T-helper 1 cell treated with Interleukin-12 subunit alpha and Interleukin-12 subunit beta and Interleukin-4 antibody, amounts not matched to agents 30 μg/mL and 1 μg/mL, for 36 hours (primary cell): ENCODE measurements at regions not wholly inside any gene's neighbourhood (a gene's known extent, or its start where the extent isn't known, plus 50 kb on each side); places are given as distances from the start of the nearest gene placed in this dataset.

Experiments used
- H3K27ac Mint-ChIP-seq: one replicate; pipeline ENCODE4 v1.8.0; 2021; ENCODE audit warnings: mild to moderate bottlenecking, mixed read lengths
- H3K27me3 Mint-ChIP-seq: one replicate; pipeline ENCODE4 v1.8.0; 2021; ENCODE audit warnings: low read depth, mixed read lengths
- H3K36me3 Mint-ChIP-seq: one replicate; pipeline ENCODE4 v1.8.0; 2021; ENCODE audit warnings: low read depth, mixed read lengths
- H3K4me1 Mint-ChIP-seq: one replicate; pipeline ENCODE4 v1.8.0; 2021; ENCODE audit warnings: low read depth, mixed read lengths
- H3K4me3 Mint-ChIP-seq: one replicate; pipeline ENCODE4 v1.8.0; 2021; ENCODE audit warnings: mild to moderate bottlenecking, moderate library complexity, mixed read lengths
- H3K9me3 Mint-ChIP-seq: one replicate; pipeline ENCODE4 v1.8.0; 2021; ENCODE audit warnings: mixed read lengths

DNA sequence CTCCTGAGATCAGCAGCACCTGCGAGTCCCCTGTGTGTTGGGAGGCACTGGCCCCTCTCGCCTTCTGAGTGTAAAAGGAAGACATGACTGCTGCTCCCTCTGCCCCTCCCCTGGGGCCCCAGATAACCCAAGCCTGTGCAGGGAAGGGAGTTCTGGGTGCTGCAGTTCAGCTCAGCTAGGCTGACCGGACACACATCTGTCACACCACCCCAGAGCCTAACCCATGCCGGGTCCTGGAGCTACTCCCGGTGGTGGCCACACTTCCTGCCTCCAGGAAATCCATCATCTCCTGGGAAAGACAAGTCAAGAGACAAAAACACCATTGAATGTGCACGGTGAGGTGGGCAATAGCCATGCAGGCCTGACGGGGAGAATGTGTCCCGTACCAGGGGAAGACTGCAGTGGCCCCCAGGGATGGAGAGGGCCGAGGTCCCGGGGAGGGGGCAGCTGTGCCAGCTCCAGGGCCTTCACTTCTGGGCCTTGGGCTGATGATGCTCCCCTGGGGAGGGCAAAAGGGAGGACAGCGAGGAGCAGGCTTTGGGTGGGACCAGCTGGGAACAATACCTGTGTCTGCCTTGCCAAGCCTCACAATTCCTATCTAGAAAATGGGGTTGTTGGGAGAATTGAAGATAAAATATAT, 210.6 kb downstream of the TFCP2L1 start:
- Mint-ChIP-seq H3K4me3 (no peak overlapping the region), H3K27me3 (peaks cover 22% of the 10 kb centered on the region), H3K4me1 (peaks cover 3% of the 10 kb centered on the region), H3K27ac (no peak overlapping the region), H3K36me3 (no peaks in the 10 kb centered on the region), H3K9me3 (no peaks in the 10 kb centered on the region)

- H3K27me3 Mint-ChIP-seq = peaks cover 22% of the 10 kb centered on the region
- no peak overlapping the region for H3K4me3 Mint-ChIP-seq
- peaks cover 3% of the 10 kb centered on the region for H3K4me1 Mint-ChIP-seq
- no peak overlapping the region for H3K27ac Mint-ChIP-seq
- no peaks in the 10 kb centered on the region for H3K9me3 Mint-ChIP-seq
- H3K36me3 Mint-ChIP-seq = no peaks in the 10 kb centered on the region
Observed at GRCh38 chr2:121075006-121075551, 209.9 kb downstream of the TFCP2L1 start.

DNA sequence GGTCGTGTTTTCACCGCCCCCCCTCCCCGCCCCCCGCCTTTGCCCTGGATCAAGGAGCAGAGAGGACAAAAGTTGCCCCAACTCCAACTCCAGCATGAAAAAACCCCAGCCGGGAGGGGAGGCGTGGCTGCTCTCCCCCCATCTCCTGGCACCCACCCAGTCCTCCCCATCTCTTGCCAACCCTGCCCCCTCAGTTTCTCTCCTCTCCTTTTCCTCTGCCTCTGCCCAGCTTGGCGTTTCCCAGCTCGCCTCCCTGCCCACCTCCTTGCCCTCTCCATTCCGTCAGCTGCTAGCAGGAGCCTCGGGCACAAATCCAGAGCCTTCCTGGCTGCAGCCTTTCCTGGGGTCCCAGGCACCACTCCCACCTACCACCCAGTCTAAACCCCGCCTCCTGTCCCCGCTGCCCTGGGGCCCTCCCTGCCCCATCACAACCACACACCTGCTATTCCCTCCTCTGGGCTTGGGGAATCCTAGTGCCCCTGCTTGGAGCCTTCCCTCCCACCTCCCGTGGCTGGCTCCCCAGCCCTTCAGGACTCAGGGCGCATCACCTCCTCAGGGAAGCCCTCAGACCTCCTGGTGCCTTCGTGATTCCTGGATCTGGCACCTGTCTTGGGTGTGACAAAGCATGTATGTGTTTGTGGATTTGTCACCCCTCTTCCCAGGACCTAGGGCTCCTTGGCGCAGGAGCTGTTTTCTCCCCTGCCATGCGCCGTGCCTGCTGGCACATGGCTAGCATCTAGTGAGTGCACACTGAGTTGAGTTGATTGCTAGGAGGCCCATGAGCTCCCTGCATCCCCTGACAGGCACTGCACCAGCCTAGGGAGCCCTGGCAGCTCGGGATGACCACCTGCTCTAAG, 209.1 kb downstream of the TFCP2L1 start:
- H3K4me1 Mint-ChIP-seq = peaks cover 3% of the 10 kb centered on the region
- no peak overlapping the region for H3K27ac Mint-ChIP-seq
- H3K36me3 Mint-ChIP-seq = no peaks in the 10 kb centered on the region
- H3K27me3 Mint-ChIP-seq = peaks cover 22% of the 10 kb centered on the region
- no peaks in the 10 kb centered on the region for H3K9me3 Mint-ChIP-seq
- H3K4me3 Mint-ChIP-seq = no peak overlapping the region

- Mint-ChIP-seq H3K4me1 (peaks cover 3% of the 10 kb centered on the region), H3K27ac (no peak overlapping the region), H3K4me3 (no peak overlapping the region), H3K9me3 (no peaks in the 10 kb centered on the region), H3K27me3 (peaks cover 22% of the 10 kb centered on the region), H3K36me3 (no peaks in the 10 kb centered on the region)
Observed at GRCh38 chr2:121076498-121076820, 208.5 kb downstream of the TFCP2L1 start.

DNA sequence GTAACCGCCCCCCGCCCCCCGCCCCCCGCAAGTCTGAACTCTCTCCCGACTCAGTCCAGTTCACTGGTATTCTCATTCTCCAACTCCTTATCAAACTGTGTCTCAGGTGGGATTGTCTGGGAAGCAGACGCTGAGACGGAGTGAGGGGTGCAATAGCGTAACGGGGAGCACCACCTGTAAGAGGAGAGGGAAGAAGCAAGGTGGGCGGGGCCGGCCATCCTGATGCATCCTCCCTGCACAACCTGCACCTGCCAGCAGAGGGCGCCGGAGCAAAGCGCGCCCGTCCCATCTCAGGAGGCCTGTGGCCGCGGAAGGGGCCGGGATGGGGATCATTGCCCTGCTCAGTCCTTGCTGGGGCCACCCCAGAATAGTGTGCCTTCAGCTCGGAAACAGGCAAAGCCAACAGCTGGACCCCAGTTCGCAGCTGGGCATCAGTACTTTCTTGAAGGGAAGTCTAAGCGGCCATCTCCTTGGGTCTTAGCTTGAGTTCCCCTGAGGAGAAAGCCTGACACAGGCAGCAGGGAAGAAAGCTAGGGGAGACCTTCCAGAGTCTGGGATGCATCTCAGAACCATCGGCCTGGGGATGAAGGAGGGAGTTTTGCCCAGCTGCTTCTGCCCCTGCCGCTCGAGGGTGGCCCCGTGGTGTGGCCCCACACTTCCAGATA, 208.0 kb downstream of the TFCP2L1 start:
- Mint-ChIP-seq H3K27me3 (peaks cover 22% of the 10 kb centered on the region), H3K27ac (no peak overlapping the region), H3K4me1 (peaks cover 3% of the 10 kb centered on the region), H3K36me3 (no peaks in the 10 kb centered on the region), H3K9me3 (no peaks in the 10 kb centered on the region), H3K4me3 (no peak overlapping the region)

DNA sequence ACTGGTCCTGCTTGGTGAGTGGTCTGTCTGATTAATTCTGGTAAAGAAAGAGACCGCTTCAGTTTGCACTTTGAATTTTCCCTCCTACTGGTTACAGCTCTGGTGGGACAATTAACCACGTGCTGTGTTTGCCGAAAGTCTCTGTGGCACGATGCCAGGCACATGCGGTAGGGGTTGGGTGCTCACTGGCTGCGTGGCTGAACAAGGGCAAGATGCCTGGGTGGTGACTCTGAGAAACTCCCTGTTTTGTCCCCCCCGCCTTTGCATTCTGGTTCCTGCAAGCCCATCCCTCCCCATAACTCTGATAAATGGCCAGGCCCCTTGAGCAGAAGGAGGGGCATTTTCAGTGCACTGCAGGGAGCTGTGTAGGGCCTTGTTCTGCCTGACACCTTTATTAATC, 206.1 kb downstream of the TFCP2L1 start:
- H3K9me3 Mint-ChIP-seq = no peaks in the 10 kb centered on the region
- no peaks in the 10 kb centered on the region for H3K36me3 Mint-ChIP-seq
- H3K4me3 Mint-ChIP-seq = no peak overlapping the region
- peaks cover 22% of the 10 kb centered on the region for H3K27me3 Mint-ChIP-seq
- no peak overlapping the region for H3K27ac Mint-ChIP-seq
- peaks cover 3% of the 10 kb centered on the region for H3K4me1 Mint-ChIP-seq

- H3K27me3 Mint-ChIP-seq = peaks cover 17% of the 10 kb centered on the region
Observed at GRCh38 chr2:121080013-121080772, 204.8 kb downstream of the TFCP2L1 start.

DNA sequence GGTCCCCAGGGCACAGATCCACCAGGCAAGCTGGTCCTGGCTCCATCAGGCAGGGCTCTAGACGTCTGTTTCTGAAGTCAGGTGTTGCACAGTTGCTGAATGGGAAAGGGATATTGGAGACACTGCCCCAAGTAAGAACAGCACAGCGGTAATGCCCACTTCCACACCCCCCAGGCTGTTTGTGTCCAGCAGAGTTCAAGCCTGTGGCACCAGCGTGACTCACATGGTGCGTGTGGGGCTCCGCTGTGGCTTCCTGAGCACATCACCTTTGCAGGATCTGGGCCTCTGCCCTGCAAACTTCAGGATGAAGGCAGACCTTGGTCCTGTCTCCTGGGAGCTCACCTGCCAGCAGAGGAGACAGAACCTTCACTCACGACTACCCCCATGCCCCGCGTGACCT, 203.3 kb downstream of the TFCP2L1 start:
- Mint-ChIP-seq H3K4me1 (peaks cover 3% of the 10 kb centered on the region), H3K4me3 (no peak overlapping the region), H3K36me3 (no peaks in the 10 kb centered on the region), H3K27ac (no peak overlapping the region), H3K9me3 (no peaks in the 10 kb centered on the region), H3K27me3 (peaks cover 4% of the 10 kb centered on the region)

More at GRCh38 chr2:121080013-121080772, 204.8 kb downstream of the TFCP2L1 start:
- Mint-ChIP-seq H3K36me3 (no peaks in the 10 kb centered on the region), H3K4me1 (peaks cover 3% of the 10 kb centered on the region), H3K9me3 (no peaks in the 10 kb centered on the region), H3K4me3 (no peak overlapping the region), H3K27ac (no peak overlapping the region)

DNA sequence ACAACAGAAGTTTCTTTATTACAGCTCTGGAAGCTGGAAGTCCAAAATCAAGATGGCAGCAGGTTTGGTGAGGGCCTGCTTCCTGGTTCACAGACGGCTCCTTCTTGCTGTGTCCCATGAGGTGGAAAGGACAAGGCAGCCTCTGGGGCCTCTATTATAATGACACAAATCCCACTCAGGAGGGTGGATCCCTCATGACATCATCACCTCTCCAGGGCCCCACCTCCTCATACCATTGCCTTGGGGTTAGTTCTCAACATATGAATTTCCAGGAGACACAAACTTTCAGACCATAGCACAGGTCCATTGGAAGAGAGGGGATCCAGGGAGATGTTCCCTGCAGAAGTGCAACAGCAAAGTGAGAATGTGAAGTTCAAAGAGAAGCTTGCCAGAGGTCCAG, 202.8 kb downstream of the TFCP2L1 start:
- H3K27me3 Mint-ChIP-seq = no peaks in the 10 kb centered on the region
- no peaks in the 10 kb centered on the region for H3K4me1 Mint-ChIP-seq
- no peak overlapping the region for H3K4me3 Mint-ChIP-seq
- H3K9me3 Mint-ChIP-seq = no peaks in the 10 kb centered on the region
- no peak overlapping the region for H3K27ac Mint-ChIP-seq
- H3K36me3 Mint-ChIP-seq = no peaks in the 10 kb centered on the region

DNA sequence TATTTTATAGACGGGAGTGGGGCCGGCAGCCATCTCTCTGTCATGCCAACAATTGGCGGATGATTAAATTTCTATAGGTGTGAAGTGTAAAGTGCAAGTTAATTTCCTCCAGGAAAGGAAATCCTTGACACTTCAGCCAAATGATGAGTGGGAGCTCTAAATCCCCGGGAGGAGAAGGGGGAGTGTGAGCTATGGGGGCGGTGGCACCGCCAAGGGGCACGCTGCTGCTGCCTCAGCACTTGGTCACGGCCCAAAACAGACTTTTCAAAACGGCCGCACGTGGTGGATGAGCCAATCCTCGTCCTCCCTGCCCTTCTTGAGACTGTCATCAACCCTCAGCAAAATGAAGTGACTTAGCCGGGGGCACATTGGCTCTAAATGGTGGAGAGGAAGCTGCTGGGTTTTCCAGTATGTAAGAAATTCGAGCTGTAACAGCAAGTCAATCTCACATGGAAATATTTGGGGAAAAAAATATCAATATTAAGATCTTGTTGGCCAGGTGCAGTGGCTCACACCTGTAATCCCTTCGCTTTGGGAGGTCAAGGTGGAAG, 200.8 kb downstream of the TFCP2L1 start:
- Mint-ChIP-seq H3K27ac (no peak overlapping the region), H3K36me3 (no peaks in the 10 kb centered on the region), H3K27me3 (no peaks in the 10 kb centered on the region), H3K4me1 (no peaks in the 10 kb centered on the region), H3K4me3 (no peak overlapping the region), H3K9me3 (no peaks in the 10 kb centered on the region)

GRCh38 chr2:121085801-121086200, 199.2 kb downstream of the TFCP2L1 start:
- Mint-ChIP-seq H3K27ac (no peak overlapping the region), H3K4me1 (no peaks in the 10 kb centered on the region), H3K4me3 (no peak overlapping the region), H3K9me3 (no peaks in the 10 kb centered on the region), H3K27me3 (no peaks in the 10 kb centered on the region), H3K36me3 (no peaks in the 10 kb centered on the region)

GRCh38 chr2:121086450-121086849, 198.6 kb downstream of the TFCP2L1 start:
- Mint-ChIP-seq H3K27ac (no peak overlapping the region), H3K36me3 (no peaks in the 10 kb centered on the region), H3K4me1 (no peaks in the 10 kb centered on the region), H3K9me3 (no peaks in the 10 kb centered on the region), H3K4me3 (no peak overlapping the region), H3K27me3 (no peaks in the 10 kb centered on the region)

DNA sequence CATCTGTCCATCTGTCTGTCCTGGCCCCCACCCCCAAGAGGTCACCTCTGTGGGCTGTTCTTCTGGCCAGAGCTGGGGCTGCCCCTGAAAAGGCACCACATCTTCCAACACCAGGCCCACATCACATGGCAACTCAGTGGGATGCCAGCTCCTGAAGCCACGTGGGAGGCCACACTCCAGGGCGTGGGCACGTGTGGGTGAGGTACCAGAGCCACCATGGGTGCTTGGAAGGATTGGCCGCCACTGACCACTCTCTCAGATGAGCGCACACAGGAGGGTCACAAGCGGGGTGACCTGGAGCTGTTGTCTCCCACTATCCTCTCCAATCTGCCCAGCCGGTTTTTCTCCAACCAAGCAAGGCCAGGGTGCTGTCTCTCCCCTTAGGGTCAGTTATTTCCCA, 197.9 kb downstream of the TFCP2L1 start:
- Mint-ChIP-seq H3K4me1 (no peaks in the 10 kb centered on the region), H3K36me3 (no peaks in the 10 kb centered on the region), H3K4me3 (no peak overlapping the region), H3K27ac (no peak overlapping the region), H3K27me3 (no peaks in the 10 kb centered on the region), H3K9me3 (no peaks in the 10 kb centered on the region)
